Uterus (tissue), 2 donors: ENCODE measurements at regions not wholly inside any gene's neighbourhood (a gene's known extent, or its start where the extent isn't known, plus 50 kb on each side); places are given as distances from the start of the nearest gene placed in this dataset.

ENCODE experiments used
- POLR2A ChIP-seq, 2 donors: fragments of 450-650 bp; IDR thresholded peaks; one replicate each; pipeline ENCODE4 v1.6.1; 2016; ENCODE audit warnings: antibody characterized with exemption in 2 of 2, mild to moderate bottlenecking in 1 of 2, moderate library complexity in 1 of 2
- TF ChIP-seq, protein P1 (sequence below), 4 experiments: fragments of 200-600 bp in 2 of 4; fragments of 450-650 bp in 2 of 4; sonication (generic) in 2 of 4; IDR thresholded peaks; one replicate each; pipeline ENCODE4 v1.5.1; 2016 to 2019; ENCODE audit warnings: antibody characterized with exemption in 4 of 4, mild to moderate bottlenecking in 2 of 4, moderate library complexity in 1 of 4

DNA sequence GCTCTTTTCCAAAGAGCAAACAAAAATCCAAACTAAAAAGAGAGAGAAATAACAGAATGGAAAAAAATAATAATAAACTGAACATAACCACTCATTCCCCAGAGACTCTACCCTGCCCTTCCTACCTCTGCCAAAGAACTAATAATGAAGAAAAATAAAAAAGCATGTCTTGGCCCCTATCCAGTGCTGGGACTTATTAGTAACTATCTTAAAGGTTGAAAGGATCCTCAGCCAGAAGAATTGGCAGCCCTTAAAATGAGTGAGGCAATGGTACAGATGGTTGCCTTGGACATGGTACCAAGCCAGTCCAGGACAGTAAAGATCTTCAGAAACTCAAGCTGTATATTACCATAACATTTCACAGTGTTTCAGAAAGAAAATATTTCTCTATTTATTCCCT is 279.3 kb downstream of the HACE1 start:
- no peak for TF ChIP-seq POLR2A (IDR thresholded peaks at IDR 0.05)
- TF ChIP-seq, protein P1, sequence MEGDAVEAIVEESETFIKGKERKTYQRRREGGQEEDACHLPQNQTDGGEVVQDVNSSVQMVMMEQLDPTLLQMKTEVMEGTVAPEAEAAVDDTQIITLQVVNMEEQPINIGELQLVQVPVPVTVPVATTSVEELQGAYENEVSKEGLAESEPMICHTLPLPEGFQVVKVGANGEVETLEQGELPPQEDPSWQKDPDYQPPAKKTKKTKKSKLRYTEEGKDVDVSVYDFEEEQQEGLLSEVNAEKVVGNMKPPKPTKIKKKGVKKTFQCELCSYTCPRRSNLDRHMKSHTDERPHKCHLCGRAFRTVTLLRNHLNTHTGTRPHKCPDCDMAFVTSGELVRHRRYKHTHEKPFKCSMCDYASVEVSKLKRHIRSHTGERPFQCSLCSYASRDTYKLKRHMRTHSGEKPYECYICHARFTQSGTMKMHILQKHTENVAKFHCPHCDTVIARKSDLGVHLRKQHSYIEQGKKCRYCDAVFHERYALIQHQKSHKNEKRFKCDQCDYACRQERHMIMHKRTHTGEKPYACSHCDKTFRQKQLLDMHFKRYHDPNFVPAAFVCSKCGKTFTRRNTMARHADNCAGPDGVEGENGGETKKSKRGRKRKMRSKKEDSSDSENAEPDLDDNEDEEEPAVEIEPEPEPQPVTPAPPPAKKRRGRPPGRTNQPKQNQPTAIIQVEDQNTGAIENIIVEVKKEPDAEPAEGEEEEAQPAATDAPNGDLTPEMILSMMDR (IDR thresholded peaks at IDR 0.05) = no peak
